ENCODE measurements at regions not wholly inside any gene's neighbourhood (a gene's known extent, or its start where the extent isn't known, plus 50 kb on each side); places are given as distances from the start of the nearest gene placed in this dataset.

DNA sequence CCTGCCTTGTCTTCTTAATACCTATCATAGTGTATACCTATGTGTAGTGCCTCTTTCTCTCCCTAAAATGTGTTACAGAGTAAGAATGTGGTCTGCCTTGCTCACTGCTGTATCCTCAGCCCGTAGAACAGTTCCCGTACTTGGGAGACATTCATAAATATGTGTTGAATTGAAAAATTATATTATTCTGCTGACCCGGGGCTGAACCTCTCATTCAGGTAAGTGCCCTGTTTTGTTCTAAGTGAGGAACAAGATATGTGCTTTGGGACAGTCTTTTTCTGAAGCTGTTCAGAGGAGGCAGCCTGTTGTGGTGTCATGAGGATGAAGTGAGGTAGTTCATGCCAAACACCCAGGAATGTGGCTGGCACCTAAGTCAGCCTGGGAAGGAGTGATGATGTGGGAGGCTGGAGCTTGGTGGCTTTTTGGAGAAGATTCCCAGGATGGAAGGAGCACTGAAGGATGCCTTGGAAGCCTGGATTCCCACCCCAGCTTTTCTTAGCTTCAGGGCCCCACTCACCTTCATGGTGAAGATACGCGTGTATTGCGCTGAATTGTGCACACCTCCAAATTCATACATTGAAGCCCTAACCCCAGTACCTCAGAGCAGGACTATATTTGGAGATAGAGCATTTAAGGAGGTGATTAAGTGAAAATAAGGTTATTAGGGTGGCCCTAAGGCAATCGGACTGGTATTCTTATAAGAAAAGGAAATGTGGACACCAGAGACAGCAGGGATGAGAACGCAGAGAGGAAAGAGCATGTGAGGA lies 166.3 kb downstream of the DDX1 start:
- TF ChIP-seq, protein P1, sequence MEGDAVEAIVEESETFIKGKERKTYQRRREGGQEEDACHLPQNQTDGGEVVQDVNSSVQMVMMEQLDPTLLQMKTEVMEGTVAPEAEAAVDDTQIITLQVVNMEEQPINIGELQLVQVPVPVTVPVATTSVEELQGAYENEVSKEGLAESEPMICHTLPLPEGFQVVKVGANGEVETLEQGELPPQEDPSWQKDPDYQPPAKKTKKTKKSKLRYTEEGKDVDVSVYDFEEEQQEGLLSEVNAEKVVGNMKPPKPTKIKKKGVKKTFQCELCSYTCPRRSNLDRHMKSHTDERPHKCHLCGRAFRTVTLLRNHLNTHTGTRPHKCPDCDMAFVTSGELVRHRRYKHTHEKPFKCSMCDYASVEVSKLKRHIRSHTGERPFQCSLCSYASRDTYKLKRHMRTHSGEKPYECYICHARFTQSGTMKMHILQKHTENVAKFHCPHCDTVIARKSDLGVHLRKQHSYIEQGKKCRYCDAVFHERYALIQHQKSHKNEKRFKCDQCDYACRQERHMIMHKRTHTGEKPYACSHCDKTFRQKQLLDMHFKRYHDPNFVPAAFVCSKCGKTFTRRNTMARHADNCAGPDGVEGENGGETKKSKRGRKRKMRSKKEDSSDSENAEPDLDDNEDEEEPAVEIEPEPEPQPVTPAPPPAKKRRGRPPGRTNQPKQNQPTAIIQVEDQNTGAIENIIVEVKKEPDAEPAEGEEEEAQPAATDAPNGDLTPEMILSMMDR (tag by site-specific recombination; IDR thresholded peaks at IDR 0.05), result no peak
- TF ChIP-seq ZNF521 (tag by site-specific recombination; IDR thresholded peaks at IDR 0.05) (no peak), KLF7 (tag by site-specific recombination; IDR thresholded peaks at IDR 0.05; ENCODE audit: borderline replicate concordance) (no peak), ZBTB7A (tag by site-specific recombination; IDR thresholded peaks at IDR 0.05; ENCODE audit: low read depth) (no peak), ZNF138 (tag by site-specific recombination; IDR thresholded peaks at IDR 0.05; ENCODE audit: borderline replicate concordance) (no peak), ZNF114 (tag by site-specific recombination; IDR thresholded peaks at IDR 0.05) (no peak), PRDM1 (tag by site-specific recombination; IDR thresholded peaks at IDR 0.05) (no peak), GLI4 (tag by site-specific recombination; IDR thresholded peaks at IDR 0.05) (no peak), ZNF24 (tag by site-specific recombination; IDR thresholded peaks at IDR 0.05) (no peak), ZNF175 (tag by site-specific recombination; IDR thresholded peaks at IDR 0.05) (no peak)
- TF ChIP-seq, protein P2, sequence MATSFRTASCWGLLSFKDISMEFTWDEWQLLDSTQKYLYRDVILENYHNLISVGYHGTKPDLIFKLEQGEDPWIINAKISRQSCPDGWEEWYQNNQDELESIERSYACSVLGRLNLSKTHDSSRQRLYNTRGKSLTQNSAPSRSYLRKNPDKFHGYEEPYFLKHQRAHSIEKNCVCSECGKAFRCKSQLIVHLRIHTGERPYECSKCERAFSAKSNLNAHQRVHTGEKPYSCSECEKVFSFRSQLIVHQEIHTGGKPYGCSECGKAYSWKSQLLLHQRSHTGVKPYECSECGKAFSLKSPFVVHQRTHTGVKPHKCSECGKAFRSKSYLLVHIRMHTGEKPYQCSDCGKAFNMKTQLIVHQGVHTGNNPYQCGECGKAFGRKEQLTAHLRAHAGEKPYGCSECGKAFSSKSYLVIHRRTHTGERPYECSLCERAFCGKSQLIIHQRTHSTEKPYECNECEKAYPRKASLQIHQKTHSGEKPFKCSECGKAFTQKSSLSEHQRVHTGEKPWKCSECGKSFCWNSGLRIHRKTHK (tag by site-specific recombination; IDR thresholded peaks at IDR 0.05), result no peak
- TF ChIP-seq, protein P3, sequence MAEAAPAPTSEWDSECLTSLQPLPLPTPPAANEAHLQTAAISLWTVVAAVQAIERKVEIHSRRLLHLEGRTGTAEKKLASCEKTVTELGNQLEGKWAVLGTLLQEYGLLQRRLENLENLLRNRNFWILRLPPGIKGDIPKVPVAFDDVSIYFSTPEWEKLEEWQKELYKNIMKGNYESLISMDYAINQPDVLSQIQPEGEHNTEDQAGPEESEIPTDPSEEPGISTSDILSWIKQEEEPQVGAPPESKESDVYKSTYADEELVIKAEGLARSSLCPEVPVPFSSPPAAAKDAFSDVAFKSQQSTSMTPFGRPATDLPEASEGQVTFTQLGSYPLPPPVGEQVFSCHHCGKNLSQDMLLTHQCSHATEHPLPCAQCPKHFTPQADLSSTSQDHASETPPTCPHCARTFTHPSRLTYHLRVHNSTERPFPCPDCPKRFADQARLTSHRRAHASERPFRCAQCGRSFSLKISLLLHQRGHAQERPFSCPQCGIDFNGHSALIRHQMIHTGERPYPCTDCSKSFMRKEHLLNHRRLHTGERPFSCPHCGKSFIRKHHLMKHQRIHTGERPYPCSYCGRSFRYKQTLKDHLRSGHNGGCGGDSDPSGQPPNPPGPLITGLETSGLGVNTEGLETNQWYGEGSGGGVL (tag by site-specific recombination; IDR thresholded peaks at IDR 0.05), result no peak
